SK-N-SH treated with all-trans-retinoic acid at 6 μM for 48 hours (cell line): ENCODE measurements at regions not wholly inside any gene's neighbourhood (a gene's known extent, or its start where the extent isn't known, plus 50 kb on each side); places are given as distances from the start of the nearest gene placed in this dataset.
A peak's percentile ranks its signal among the peaks of the same experiment; 100 is the strongest.

Source experiments
- ATAC-seq: fragments of 200-7000 bp; cut with Tn5 transposase; 3 replicates; pipeline ENCODE4 v1.9.1; 2020; ENCODE audit warnings: mild to moderate bottlenecking, moderate library complexity
- ARNTL ChIP-seq: fragments of 450-650 bp; formaldehyde crosslinking; IDR thresholded peaks from 2 replicates; pipeline ENCODE4 v1.5.0; 2020; ENCODE audit warnings: low read depth, mild to moderate bottlenecking, moderate library complexity, borderline replicate concordance
- BACH2 ChIP-seq: fragments of 250-450 bp; sonication (Bioruptor Pico); IDR thresholded peaks from 2 replicates; pipeline ENCODE4 v1.9.0; 2021; ENCODE audit warnings: mild to moderate bottlenecking, borderline replicate concordance
- CSDC2 ChIP-seq: fragments of 250-450 bp; sonication (Bioruptor Pico); IDR thresholded peaks from 2 replicates; pipeline ENCODE4 v1.5.0; 2020; ENCODE audit warnings: mild to moderate bottlenecking, moderate library complexity
- ESRRG ChIP-seq: fragments of 250-450 bp; sonication (Bioruptor Pico); IDR thresholded peaks from 2 replicates; pipeline ENCODE4 v1.6.1; 2021; ENCODE audit warnings: mild to moderate bottlenecking
- GLIS3 ChIP-seq: fragments of 250-450 bp; sonication (Bioruptor Pico); IDR thresholded peaks from 2 replicates; pipeline ENCODE4 v1.5.0; 2020; ENCODE audit warnings: mild to moderate bottlenecking, moderate library complexity
- ISL1 ChIP-seq: fragments of 250-450 bp; sonication (Bioruptor Pico); IDR thresholded peaks from 2 replicates; pipeline ENCODE4 v2.1.2; 2022; ENCODE audit warnings: mild to moderate bottlenecking, moderate library complexity
- OSR1 ChIP-seq: fragments of 250-450 bp; sonication (Bioruptor Pico); IDR thresholded peaks from 2 replicates; pipeline ENCODE4 v1.8.0; 2022; ENCODE audit warnings: moderate library complexity, mild to moderate bottlenecking, inconsistent platforms
- PPARA ChIP-seq: fragments of 250-450 bp; sonication (Bioruptor Pico); IDR thresholded peaks from 2 replicates; pipeline ENCODE4 v1.5.0; 2020; ENCODE audit warnings: mild to moderate bottlenecking, borderline replicate concordance
- SNAI2 ChIP-seq: fragments of 250-450 bp; sonication (Bioruptor Pico); IDR thresholded peaks from 2 replicates; pipeline ENCODE4 v1.5.0; 2020; ENCODE audit warnings: mild to moderate bottlenecking, moderate library complexity
- TCF4 ChIP-seq: fragments of 250-450 bp; sonication (Bioruptor Pico); IDR thresholded peaks from 2 replicates; pipeline ENCODE4 v1.8.0; 2021; ENCODE audit warnings: mild to moderate bottlenecking, moderate library complexity, borderline replicate concordance
- TOX ChIP-seq: fragments of 250-450 bp; sonication (Bioruptor Pico); IDR thresholded peaks from 2 replicates; pipeline ENCODE4 v1.8.0; 2021; ENCODE audit warnings: mild to moderate bottlenecking, moderate library complexity, borderline replicate concordance
- ZC3H10 ChIP-seq: fragments of 250-450 bp; sonication (Bioruptor Pico); IDR thresholded peaks from 2 replicates; pipeline ENCODE4 v1.5.1; 2021; ENCODE audit warnings: mild to moderate bottlenecking, moderate library complexity
- ZFP3 ChIP-seq: fragments of 250-450 bp; sonication (Bioruptor Pico); IDR thresholded peaks from 2 replicates; pipeline ENCODE4 v1.5.0; 2020; ENCODE audit warnings: mild to moderate bottlenecking, moderate library complexity
- ZFP30 ChIP-seq: fragments of 450-650 bp; formaldehyde crosslinking; IDR thresholded peaks from 2 replicates; pipeline ENCODE4 v1.5.0; 2022; ENCODE audit warnings: mild to moderate bottlenecking, moderate library complexity
- ZNF565 ChIP-seq: fragments of 450-650 bp; formaldehyde crosslinking; conservative IDR thresholded peaks from 2 replicates; pipeline ENCODE4 v1.5.0; 2020; ENCODE audit warnings: low read depth, mild to moderate bottlenecking, moderate library complexity
- ZNF70 ChIP-seq: fragments of 450-650 bp; formaldehyde crosslinking; IDR thresholded peaks from 2 replicates; pipeline ENCODE4 v1.5.0; 2020; ENCODE audit warnings: mild to moderate bottlenecking, moderate library complexity
- ZNF8 ChIP-seq: fragments of 450-650 bp; formaldehyde crosslinking; IDR thresholded peaks from 2 replicates; pipeline ENCODE4 v1.5.0; 2020; ENCODE audit warnings: mild to moderate bottlenecking, moderate library complexity
- TF ChIP-seq, protein P1 (sequence below): fragments of 250-450 bp; sonication (Bioruptor Pico); IDR thresholded peaks from 2 replicates; pipeline ENCODE4 v1.5.1; 2020; ENCODE audit warnings: low read depth, mild to moderate bottlenecking, moderate library complexity
- TF ChIP-seq, protein P2 (sequence below): fragments of 250-450 bp; sonication (Bioruptor Pico); IDR thresholded peaks from 2 replicates; pipeline ENCODE4 v1.5.1; 2021; ENCODE audit warnings: mild to moderate bottlenecking, moderate library complexity
- TF ChIP-seq, protein P3 (sequence below): fragments of 250-450 bp; sonication (Bioruptor Pico); IDR thresholded peaks from 2 replicates; pipeline ENCODE4 v1.5.0; 2020; ENCODE audit warnings: mild to moderate bottlenecking, moderate library complexity
- TF ChIP-seq, protein P4 (sequence below): fragments of 250-450 bp; sonication (Bioruptor Pico); IDR thresholded peaks from 2 replicates; pipeline ENCODE4 v1.8.0; 2020; ENCODE audit warnings: mild to moderate bottlenecking, moderate library complexity, borderline replicate concordance

DNA sequence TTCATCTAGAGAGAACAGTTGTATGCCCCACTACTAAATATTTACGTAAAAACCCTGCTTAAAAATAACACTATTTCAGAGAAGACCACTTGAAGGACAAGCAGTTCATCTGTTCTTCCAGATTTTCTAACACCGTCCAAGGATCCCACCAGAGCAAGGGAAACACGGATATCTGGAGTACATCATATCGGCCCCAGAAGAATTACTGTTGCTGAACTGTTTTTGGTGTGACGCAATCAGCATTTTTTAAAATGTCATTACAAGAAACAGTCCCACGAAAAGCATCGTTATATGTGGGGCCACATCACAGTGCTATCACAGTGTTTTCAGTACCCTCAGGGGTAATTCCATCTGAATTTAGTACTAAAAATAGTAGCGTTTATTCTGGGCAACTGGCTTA is 134.5 kb upstream of the PKDCC start (continued):
- TF ChIP-seq, protein P1, sequence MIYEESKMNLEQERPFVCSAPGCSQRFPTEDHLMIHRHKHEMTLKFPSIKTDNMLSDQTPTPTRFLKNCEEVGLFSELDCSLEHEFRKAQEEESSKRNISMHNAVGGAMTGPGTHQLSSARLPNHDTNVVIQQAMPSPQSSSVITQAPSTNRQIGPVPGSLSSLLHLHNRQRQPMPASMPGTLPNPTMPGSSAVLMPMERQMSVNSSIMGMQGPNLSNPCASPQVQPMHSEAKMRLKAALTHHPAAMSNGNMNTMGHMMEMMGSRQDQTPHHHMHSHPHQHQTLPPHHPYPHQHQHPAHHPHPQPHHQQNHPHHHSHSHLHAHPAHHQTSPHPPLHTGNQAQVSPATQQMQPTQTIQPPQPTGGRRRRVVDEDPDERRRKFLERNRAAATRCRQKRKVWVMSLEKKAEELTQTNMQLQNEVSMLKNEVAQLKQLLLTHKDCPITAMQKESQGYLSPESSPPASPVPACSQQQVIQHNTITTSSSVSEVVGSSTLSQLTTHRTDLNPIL, result no peak
- TF ChIP-seq ESRRG (no peak), ZNF565 (CRISPR knock-in tag) (no peak), GLIS3 (CRISPR knock-in tag) (no peak), TCF4 (CRISPR knock-in tag) (no peak)
- TF ChIP-seq, all 23 proteins: peak for 0

DNA sequence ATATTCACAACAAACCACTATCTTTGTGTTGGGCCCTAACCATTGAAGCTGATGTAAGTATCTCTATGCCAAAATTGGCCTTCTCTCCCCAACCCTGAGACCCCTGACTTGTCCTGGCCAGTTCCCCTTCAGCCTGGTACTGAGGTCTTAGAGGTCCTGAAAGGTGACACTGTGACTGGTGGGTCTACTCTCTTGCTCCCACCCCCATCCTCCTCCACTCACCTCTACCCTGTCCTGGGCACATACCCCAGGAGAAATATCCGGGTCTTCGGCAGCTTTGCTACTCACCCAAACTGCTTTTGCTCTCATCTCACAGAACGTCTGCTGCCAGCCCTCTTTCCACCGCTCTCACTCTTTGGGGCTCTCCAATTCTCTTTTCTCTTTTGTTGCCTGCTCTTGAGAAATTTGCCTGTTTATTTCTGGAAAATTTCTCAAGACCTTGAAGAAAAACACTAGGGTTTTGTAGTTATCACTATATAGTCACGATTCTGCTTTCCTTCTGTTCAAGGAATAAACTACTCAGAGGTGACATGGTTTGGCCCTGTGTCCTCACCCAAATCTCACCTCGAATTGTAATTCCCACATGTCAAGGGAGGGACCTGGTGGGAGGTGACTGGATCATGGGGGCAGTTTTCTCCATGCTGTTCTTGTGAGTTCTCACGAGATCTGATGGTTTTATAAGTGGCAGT is 133.8 kb upstream of the PKDCC start:
- ATAC-seq, result no peak
- TF ChIP-seq GLIS3 (CRISPR knock-in tag) (no peak), ZFP30 (CRISPR knock-in tag) (no peak), ISL1 (CRISPR knock-in tag) (no peak), ZNF70 (no peak), ZC3H10 (CRISPR knock-in tag) (no peak), TOX (no peak), ARNTL (CRISPR knock-in tag) (no peak), SNAI2 (no peak), ZNF8 (CRISPR knock-in tag) (no peak)

DNA sequence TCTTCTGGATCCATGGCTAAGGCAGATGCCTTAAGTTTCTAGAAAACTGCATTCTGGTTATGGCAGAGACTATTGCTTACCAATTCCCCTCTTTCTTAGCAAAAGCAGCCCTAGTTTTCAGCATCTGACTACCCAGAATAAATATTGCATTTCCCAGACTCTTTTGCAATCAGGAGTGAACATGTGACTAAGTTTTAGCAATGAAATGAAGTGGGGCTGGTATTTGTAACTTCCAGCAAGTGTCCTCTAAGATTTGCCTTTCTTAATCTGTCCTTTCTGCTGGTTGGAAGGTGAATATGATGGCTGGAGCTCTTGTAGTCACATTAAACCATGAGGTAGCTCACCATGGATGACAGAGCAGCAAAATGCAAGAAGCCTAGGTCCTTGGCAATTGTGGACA is 132.9 kb upstream of the PKDCC start:
- no peak for ATAC-seq
- TF ChIP-seq ARNTL (CRISPR knock-in tag) (no peak), SNAI2 (no peak), ZFP3 (CRISPR knock-in tag) (no peak), ZNF8 (CRISPR knock-in tag) (no peak), GLIS3 (CRISPR knock-in tag) (no peak), CSDC2 (CRISPR knock-in tag) (no peak), ZNF70 (peak; percentile 51; the same call in 1 of the 2 replicates), OSR1 (CRISPR knock-in tag) (no peak)

DNA sequence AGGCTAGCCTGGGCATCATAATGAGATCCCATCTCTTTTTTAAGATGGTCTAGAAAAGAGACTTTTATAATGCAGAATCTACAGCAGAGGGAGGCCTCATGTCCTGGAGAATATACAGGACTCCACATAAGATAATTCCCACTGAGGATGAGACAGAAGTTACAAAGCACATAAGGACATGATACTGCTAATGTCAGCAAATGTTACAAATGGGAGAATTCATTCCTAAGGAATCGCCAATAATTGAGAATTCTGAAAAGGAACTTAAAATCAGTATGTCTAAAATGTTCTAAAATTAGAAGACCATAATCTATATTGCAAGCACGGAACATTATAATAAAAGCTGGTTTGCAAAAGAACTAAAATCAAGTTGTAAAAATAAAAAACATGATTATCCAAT is 131.6 kb upstream of the PKDCC start:
- TF ChIP-seq, protein P2, sequence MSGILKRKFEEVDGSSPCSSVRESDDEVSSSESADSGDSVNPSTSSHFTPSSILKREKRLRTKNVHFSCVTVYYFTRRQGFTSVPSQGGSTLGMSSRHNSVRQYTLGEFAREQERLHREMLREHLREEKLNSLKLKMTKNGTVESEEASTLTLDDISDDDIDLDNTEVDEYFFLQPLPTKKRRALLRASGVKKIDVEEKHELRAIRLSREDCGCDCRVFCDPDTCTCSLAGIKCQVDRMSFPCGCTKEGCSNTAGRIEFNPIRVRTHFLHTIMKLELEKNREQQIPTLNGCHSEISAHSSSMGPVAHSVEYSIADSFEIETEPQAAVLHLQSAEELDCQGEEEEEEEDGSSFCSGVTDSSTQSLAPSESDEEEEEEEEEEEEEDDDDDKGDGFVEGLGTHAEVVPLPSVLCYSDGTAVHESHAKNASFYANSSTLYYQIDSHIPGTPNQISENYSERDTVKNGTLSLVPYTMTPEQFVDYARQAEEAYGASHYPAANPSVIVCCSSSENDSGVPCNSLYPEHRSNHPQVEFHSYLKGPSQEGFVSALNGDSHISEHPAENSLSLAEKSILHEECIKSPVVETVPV (CRISPR knock-in tag), result no peak
- TF ChIP-seq ISL1 (CRISPR knock-in tag) (no peak), BACH2 (CRISPR knock-in tag) (no peak), ZNF8 (CRISPR knock-in tag) (no peak), ZNF70 (no peak), TOX (no peak), ARNTL (CRISPR knock-in tag) (no peak), OSR1 (CRISPR knock-in tag) (no peak), TCF4 (CRISPR knock-in tag) (no peak), CSDC2 (CRISPR knock-in tag) (no peak)
- no peak for ATAC-seq

DNA sequence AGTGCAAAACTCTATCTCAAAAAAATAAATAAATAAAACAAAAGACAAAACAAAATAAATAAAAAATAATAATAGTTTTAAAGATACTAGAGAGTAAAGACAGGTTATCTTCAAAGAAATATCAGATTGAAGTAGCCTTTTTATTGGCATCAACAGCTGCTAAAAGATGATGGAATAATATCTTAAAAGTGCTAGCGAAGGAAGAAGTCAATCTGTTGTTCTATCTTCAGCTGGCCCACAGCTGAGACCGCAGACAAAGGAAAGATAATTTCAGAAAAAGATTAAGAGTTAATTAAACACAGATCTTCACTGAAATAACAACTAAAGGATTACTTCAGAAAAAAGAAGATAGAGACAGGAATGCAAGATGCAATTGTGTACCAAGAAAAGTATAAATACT is 130.2 kb upstream of the PKDCC start:
- TF ChIP-seq ESRRG (no peak), TCF4 (CRISPR knock-in tag) (peak; percentile 80)
- ATAC-seq, result no peak

DNA sequence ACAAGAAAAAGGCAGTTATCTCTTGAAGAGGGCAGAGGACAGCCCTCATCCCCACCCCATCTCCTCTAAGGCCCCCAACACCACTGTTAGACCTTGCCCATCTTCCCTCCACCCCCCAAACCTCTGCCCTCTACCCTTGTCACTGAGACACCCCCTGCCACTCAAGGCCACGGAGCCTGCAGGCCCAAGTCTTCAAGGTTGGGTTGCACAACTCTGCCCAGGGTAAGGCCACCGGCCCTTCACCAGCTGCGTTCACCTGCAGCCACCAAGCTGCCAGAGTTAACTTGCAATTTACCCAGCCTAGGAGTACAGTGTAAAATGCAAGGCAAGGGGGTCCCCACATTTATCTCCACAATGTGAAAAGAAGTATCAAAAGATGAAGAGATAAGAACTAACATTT is 128.7 kb upstream of the PKDCC start:
- TF ChIP-seq BACH2 (CRISPR knock-in tag), result no peak
- TF ChIP-seq, protein P3, sequence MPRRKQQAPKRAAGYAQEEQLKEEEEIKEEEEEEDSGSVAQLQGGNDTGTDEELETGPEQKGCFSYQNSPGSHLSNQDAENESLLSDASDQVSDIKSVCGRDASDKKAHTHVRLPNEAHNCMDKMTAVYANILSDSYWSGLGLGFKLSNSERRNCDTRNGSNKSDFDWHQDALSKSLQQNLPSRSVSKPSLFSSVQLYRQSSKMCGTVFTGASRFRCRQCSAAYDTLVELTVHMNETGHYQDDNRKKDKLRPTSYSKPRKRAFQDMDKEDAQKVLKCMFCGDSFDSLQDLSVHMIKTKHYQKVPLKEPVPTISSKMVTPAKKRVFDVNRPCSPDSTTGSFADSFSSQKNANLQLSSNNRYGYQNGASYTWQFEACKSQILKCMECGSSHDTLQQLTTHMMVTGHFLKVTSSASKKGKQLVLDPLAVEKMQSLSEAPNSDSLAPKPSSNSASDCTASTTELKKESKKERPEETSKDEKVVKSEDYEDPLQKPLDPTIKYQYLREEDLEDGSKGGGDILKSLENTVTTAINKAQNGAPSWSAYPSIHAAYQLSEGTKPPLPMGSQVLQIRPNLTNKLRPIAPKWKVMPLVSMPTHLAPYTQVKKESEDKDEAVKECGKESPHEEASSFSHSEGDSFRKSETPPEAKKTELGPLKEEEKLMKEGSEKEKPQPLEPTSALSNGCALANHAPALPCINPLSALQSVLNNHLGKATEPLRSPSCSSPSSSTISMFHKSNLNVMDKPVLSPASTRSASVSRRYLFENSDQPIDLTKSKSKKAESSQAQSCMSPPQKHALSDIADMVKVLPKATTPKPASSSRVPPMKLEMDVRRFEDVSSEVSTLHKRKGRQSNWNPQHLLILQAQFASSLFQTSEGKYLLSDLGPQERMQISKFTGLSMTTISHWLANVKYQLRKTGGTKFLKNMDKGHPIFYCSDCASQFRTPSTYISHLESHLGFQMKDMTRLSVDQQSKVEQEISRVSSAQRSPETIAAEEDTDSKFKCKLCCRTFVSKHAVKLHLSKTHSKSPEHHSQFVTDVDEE (CRISPR knock-in tag), result no peak
- no peak for TF ChIP-seq SNAI2
- TF ChIP-seq ZFP30 (CRISPR knock-in tag), result no peak
- TF ChIP-seq PPARA (CRISPR knock-in tag), result no peak
- TF ChIP-seq, protein P1, result no peak
- TF ChIP-seq GLIS3 (CRISPR knock-in tag), result no peak
- no peak for TF ChIP-seq ESRRG
- no peak for TF ChIP-seq ISL1 (CRISPR knock-in tag)
- no peak for TF ChIP-seq OSR1 (CRISPR knock-in tag)
- TF ChIP-seq ARNTL (CRISPR knock-in tag), result no peak
- no peak for TF ChIP-seq TOX
- no peak for TF ChIP-seq TCF4 (CRISPR knock-in tag)
- TF ChIP-seq, protein P4, sequence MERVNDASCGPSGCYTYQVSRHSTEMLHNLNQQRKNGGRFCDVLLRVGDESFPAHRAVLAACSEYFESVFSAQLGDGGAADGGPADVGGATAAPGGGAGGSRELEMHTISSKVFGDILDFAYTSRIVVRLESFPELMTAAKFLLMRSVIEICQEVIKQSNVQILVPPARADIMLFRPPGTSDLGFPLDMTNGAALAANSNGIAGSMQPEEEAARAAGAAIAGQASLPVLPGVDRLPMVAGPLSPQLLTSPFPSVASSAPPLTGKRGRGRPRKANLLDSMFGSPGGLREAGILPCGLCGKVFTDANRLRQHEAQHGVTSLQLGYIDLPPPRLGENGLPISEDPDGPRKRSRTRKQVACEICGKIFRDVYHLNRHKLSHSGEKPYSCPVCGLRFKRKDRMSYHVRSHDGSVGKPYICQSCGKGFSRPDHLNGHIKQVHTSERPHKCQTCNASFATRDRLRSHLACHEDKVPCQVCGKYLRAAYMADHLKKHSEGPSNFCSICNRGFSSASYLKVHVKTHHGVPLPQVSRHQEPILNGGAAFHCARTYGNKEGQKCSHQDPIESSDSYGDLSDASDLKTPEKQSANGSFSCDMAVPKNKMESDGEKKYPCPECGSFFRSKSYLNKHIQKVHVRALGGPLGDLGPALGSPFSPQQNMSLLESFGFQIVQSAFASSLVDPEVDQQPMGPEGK (CRISPR knock-in tag), result no peak
- TF ChIP-seq ZC3H10 (CRISPR knock-in tag), result no peak
- TF ChIP-seq CSDC2 (CRISPR knock-in tag), result no peak
- no peak for ATAC-seq
